Upper lobe of left lung (tissue), 4 donors: ENCODE measurements at regions not wholly inside any gene's neighbourhood (a gene's known extent, or its start where the extent isn't known, plus 50 kb on each side); places are given as distances from the start of the nearest gene placed in this dataset.

Experiments used
- EP300 ChIP-seq, 4 donors: sonication (generic); formaldehyde crosslinking; IDR thresholded peaks; one replicate each; pipeline ENCODE4 v1.5.1; 2017; ENCODE audit warnings: antibody characterized with exemption in 4 of 4, control low read depth in 2 of 4
- POLR2A ChIP-seq, 4 donors: fragments of 450-650 bp; IDR thresholded peaks; one replicate each; pipeline ENCODE4 v1.5.1; 2016 to 2017; ENCODE audit warnings: antibody characterized with exemption in 4 of 4, mild to moderate bottlenecking in 2 of 4
- TF ChIP-seq, protein P1 (sequence below), 6 experiments: fragments of 450-650 bp in 4 of 6; fragments of 200-600 bp in 2 of 6; sonication (generic) in 2 of 6; IDR thresholded peaks; one replicate each; pipeline ENCODE4 v1.5.1; 2016 to 2019; ENCODE audit warnings: antibody characterized with exemption in 6 of 6

- TF ChIP-seq, protein P1, sequence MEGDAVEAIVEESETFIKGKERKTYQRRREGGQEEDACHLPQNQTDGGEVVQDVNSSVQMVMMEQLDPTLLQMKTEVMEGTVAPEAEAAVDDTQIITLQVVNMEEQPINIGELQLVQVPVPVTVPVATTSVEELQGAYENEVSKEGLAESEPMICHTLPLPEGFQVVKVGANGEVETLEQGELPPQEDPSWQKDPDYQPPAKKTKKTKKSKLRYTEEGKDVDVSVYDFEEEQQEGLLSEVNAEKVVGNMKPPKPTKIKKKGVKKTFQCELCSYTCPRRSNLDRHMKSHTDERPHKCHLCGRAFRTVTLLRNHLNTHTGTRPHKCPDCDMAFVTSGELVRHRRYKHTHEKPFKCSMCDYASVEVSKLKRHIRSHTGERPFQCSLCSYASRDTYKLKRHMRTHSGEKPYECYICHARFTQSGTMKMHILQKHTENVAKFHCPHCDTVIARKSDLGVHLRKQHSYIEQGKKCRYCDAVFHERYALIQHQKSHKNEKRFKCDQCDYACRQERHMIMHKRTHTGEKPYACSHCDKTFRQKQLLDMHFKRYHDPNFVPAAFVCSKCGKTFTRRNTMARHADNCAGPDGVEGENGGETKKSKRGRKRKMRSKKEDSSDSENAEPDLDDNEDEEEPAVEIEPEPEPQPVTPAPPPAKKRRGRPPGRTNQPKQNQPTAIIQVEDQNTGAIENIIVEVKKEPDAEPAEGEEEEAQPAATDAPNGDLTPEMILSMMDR (IDR thresholded peaks at IDR 0.05): no peak
- TF ChIP-seq POLR2A (IDR thresholded peaks at IDR 0.05) (no peak), EP300 (IDR thresholded peaks at IDR 0.05) (no peak)
Measured at GRCh38 chr12:19054035-19054434, 75.5 kb upstream of the PLEKHA5 start.
